ENCODE measurements at regions not wholly inside any gene's neighbourhood (a gene's known extent, or its start where the extent isn't known, plus 50 kb on each side); places are given as distances from the start of the nearest gene placed in this dataset.

DNA sequence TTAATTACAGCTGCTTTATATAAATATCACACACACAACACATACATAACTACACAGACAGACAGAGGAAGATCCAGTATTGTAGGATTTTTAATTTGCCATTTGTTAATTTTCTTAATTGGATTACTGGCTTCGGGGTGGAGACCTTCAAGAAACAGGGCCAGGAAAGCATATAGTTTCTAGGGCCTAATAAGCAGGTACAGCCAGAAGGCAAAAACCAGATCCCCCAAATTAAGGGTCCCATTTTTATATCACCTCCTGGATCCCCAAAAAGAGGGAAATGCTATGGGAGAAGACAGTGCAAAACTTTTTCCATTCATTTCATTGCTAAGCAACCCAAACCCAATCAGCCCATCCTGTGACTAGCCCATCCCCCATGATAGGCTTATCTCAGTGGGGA is 373.3 kb upstream of the FAM174A start:
- CTCF ChIA-PET (ENCODE audit: partially characterized antibody) = no interaction called here
- FAIRE-seq = no peak

More for the DNA sequence above, 373.3 kb upstream of the FAM174A start:
- no peak overlapping the region for H3K27ac ChIP-seq (ENCODE audit: low read depth, low read length)
- H3K79me1 ChIP-seq (ENCODE audit: low read depth, low read length) = no peaks in the 10 kb centered on the region
- no peak overlapping the region for H2BK5ac ChIP-seq (ENCODE audit: low read depth, low read length)
- no peaks in the 10 kb centered on the region for H3K27me3 ChIP-seq (replicated peaks in 1 of 4; ENCODE audit: control insufficient read depth in 3 of 4, extremely low read depth in 1 of 4, insufficient read depth in 3 of 4, low read length in 3 of 4)
- no peak overlapping the region for H2BK15ac ChIP-seq (ENCODE audit: low read length)
- H3K4ac ChIP-seq (replicated peaks; ENCODE audit: insufficient read length, low read depth, low read length) = no peak overlapping the region
- H3K79me2 ChIP-seq (ENCODE audit: control insufficient read depth in 1 of 2, insufficient read depth in 2 of 2, low read length in 2 of 2) = no peaks in the 10 kb centered on the region
- 79% methylated on average over 1 of the region's 1 CpG; no CpG with 5 or more reads in 1 of the 2 experiments for WGBS, 2 experiments (ENCODE audit: extremely low coverage in 1 of 2, insufficient coverage in 1 of 2, insufficient read length in 1 of 2, insufficient replicate concordance in 2 of 2, low coverage in 1 of 2, low lambda C conversion rate in 2 of 2, missing lambda C conversion rate in 1 of 2)
- H4K8ac ChIP-seq (ENCODE audit: extremely low read depth, insufficient read depth, low read length) = no peak overlapping the region
- no peaks in the 10 kb centered on the region for H3K4me1 ChIP-seq (replicated peaks in 1 of 4; ENCODE audit: control insufficient read depth in 3 of 4, insufficient read depth in 4 of 4, low read length in 3 of 4)
- no peak overlapping the region for H2BK20ac ChIP-seq (ENCODE audit: low read length)
- no peak overlapping the region for H4K91ac ChIP-seq (replicated peaks; ENCODE audit: insufficient read length, low read length)
- no peaks in the 10 kb centered on the region for H4K20me1 ChIP-seq (replicated peaks in 1 of 2; ENCODE audit: control insufficient read depth in 1 of 2, insufficient read depth in 2 of 2, low read length in 2 of 2)
- no peak overlapping the region for H2AFZ ChIP-seq (ENCODE audit: low read length)
- H3K56ac ChIP-seq (replicated peaks; ENCODE audit: insufficient read length, low read depth, low read length) = no peak overlapping the region
- H3K18ac ChIP-seq (ENCODE audit: extremely low read depth, low read length) = no peak overlapping the region
- no peak overlapping the region for H3K4me2 ChIP-seq (ENCODE audit: insufficient read depth in 1 of 2, low read depth in 2 of 2, low read length in 2 of 2)
- no peak overlapping the region for H4K5ac ChIP-seq (ENCODE audit: insufficient read length, low read depth, low read length)
- TF ChIP-seq CBX8 (IDR thresholded peaks at IDR 0.05; ENCODE audit: borderline replicate concordance, low read depth, low read length) (no peak), ASH2L (IDR thresholded peaks at IDR 0.05; ENCODE audit: low read length) (no peak), SIRT6 (IDR thresholded peaks at IDR 0.05; ENCODE audit: low read length) (no peak), TAF1 (IDR thresholded peaks at IDR 0.05; ENCODE audit: low read depth, low read length) (no peak), SIN3A (conservative IDR thresholded peaks at IDR 0.05 in 1 of 2, IDR thresholded peaks at IDR 0.05 in 1 of 2; ENCODE audit: low read depth in 1 of 2, low read length in 2 of 2) (no peak), EGR1 (IDR thresholded peaks at IDR 0.05; ENCODE audit: borderline replicate concordance, low read depth, low read length) (no peak)
- no peaks in the 10 kb centered on the region; a peak in 1 of 8 replicates for H3K36me3 ChIP-seq (ENCODE audit: control insufficient read depth in 2 of 4, insufficient read depth in 4 of 4, low read length in 3 of 4)
- POLR2A ChIA-PET (ENCODE audit: partially characterized antibody) = no interaction called here
- H3K14ac ChIP-seq (ENCODE audit: insufficient read length) = no peak overlapping the region
- H3K9ac ChIP-seq (replicated peaks in 1 of 4; ENCODE audit: extremely low read depth in 1 of 4, low read depth in 3 of 4, low read length in 3 of 4) = no peak overlapping the region
- no peak for DNase-seq (ENCODE audit: low read depth in 1 of 2, low spot score in 2 of 2)
- H2BK12ac ChIP-seq (ENCODE audit: low read depth, low read length) = no peak overlapping the region
- H3K23me2 ChIP-seq (ENCODE audit: low read depth, low read length) = no peaks in the 10 kb centered on the region
- no peak overlapping the region for H2BK120ac ChIP-seq (replicated peaks; ENCODE audit: low read depth, low read length)
- H3K9me3 ChIP-seq (ENCODE audit: insufficient read depth in 2 of 2, low read depth in 1 of 2, low read length in 1 of 2) = peaks cover 13 to 16% of the 10 kb centered on the region in 2 experiments; a peak in 3 of 4 replicates
- no peak overlapping the region for H3K4me3 ChIP-seq (ENCODE audit: extremely low read depth in 1 of 4, insufficient read depth in 2 of 4, low read depth in 3 of 4, low read length in 4 of 4)
- H2AK5ac ChIP-seq (ENCODE audit: low read depth, low read length) = no peak overlapping the region
- H3K23ac ChIP-seq (ENCODE audit: insufficient read length) = no peak overlapping the region

Measured in H1 (cell line).